ENCODE measurements at regions not wholly inside any gene's neighbourhood (a gene's known extent, or its start where the extent isn't known, plus 50 kb on each side); places are given as distances from the start of the nearest gene placed in this dataset.

- TF ChIP-seq POLR2A (IDR thresholded peaks at IDR 0.05) = no peak
- TF ChIP-seq CTCF (IDR thresholded peaks at IDR 0.05) = no peak
These were observed 292.6 kb downstream of the TDRD3 start for GRCh38 chr13:60689571-60689970.

Data from esophagus squamous epithelium (tissue), 4 donors.